Progenitor cell of endocrine pancreas (in vitro differentiated cells): ENCODE measurements at regions not wholly inside any gene's neighbourhood (a gene's known extent, or its start where the extent isn't known, plus 50 kb on each side); places are given as distances from the start of the nearest gene placed in this dataset.

ENCODE experiments used
- DNase-seq: peaks from one replicate; pipeline ENCODE4 v3.0.0; 2021; ENCODE audit warnings: low spot score; ENCODE audit not compliant: unreplicated experiment
- H3K27ac Mint-ChIP-seq: 2 replicates; pipeline ENCODE4 v1.8.0; 2021; ENCODE audit warnings: mild to moderate bottlenecking, moderate library complexity, mixed read lengths
- H3K27me3 Mint-ChIP-seq: 2 replicates; pipeline ENCODE4 v1.8.0; 2021; ENCODE audit warnings: mixed read lengths
- H3K36me3 Mint-ChIP-seq: 2 replicates; pipeline ENCODE4 v1.8.0; 2022; ENCODE audit warnings: mixed read lengths; ENCODE audit not compliant: insufficient read depth
- H3K4me1 Mint-ChIP-seq: 2 replicates; pipeline ENCODE4 v1.8.0; 2021; ENCODE audit warnings: low read depth, mixed read lengths
- H3K4me3 Mint-ChIP-seq: 2 replicates; pipeline ENCODE4 v1.8.0; 2021; ENCODE audit warnings: low read depth, mild to moderate bottlenecking, moderate library complexity, mixed read lengths
- H3K9me3 Mint-ChIP-seq: 2 replicates; pipeline ENCODE4 v1.8.0; 2021; ENCODE audit warnings: low read depth, mixed read lengths
- CTCF ChIP-seq: fragments of 200-600 bp; sonication (generic); IDR thresholded peaks from one replicate; pipeline ENCODE4 v1.5.0; 2021; ENCODE audit warnings: antibody characterized with exemption, mild to moderate bottlenecking; ENCODE audit not compliant: unreplicated experiment

- peaks cover 13% of the 10 kb centered on the region for H3K27me3 Mint-ChIP-seq
- H3K4me3 Mint-ChIP-seq: no peak overlapping the region
- H3K9me3 Mint-ChIP-seq: no peaks in the 10 kb centered on the region
- no peak for DNase-seq
- no peak overlapping the region for H3K27ac Mint-ChIP-seq
- no peak for TF ChIP-seq CTCF
- H3K4me1 Mint-ChIP-seq: peaks cover 46% of the 10 kb centered on the region
- no peaks in the 10 kb centered on the region for H3K36me3 Mint-ChIP-seq
Observed at GRCh38 chr10:29837586-29837985, 202.8 kb upstream of the SVIL start.

GRCh38 chr10:29836396-29836795, 201.6 kb upstream of the SVIL start:
- no peak overlapping the region for H3K4me3 Mint-ChIP-seq
- peaks cover 2% of the 10 kb centered on the region for H3K9me3 Mint-ChIP-seq
- peaks cover 36% of the 10 kb centered on the region for H3K4me1 Mint-ChIP-seq
- peaks cover 13% of the 10 kb centered on the region for H3K27me3 Mint-ChIP-seq
- H3K36me3 Mint-ChIP-seq: no peaks in the 10 kb centered on the region
- DNase-seq: no peak
- H3K27ac Mint-ChIP-seq: no peak overlapping the region
- no peak for TF ChIP-seq CTCF

- no peak for TF ChIP-seq CTCF
- no peak overlapping the region for H3K27ac Mint-ChIP-seq
- peaks cover 13% of the 10 kb centered on the region for H3K27me3 Mint-ChIP-seq
- H3K9me3 Mint-ChIP-seq: peaks cover 4% of the 10 kb centered on the region
- no peak overlapping the region for H3K4me3 Mint-ChIP-seq
- peaks cover 27% of the 10 kb centered on the region for H3K4me1 Mint-ChIP-seq
- H3K36me3 Mint-ChIP-seq: no peaks in the 10 kb centered on the region
- no peak for DNase-seq
Observed at GRCh38 chr10:29835055-29835454, 200.3 kb upstream of the SVIL start.

- peaks cover 4% of the 10 kb centered on the region for H3K9me3 Mint-ChIP-seq
- H3K36me3 Mint-ChIP-seq: no peaks in the 10 kb centered on the region
- no peak overlapping the region for H3K27ac Mint-ChIP-seq
- no peak for TF ChIP-seq CTCF
- H3K4me1 Mint-ChIP-seq: peaks cover 9% of the 10 kb centered on the region
- no peak overlapping the region for H3K4me3 Mint-ChIP-seq
- DNase-seq: no peak
- H3K27me3 Mint-ChIP-seq: peaks cover 24% of the 10 kb centered on the region
Observed at GRCh38 chr10:29830531-29831512, 196.1 kb upstream of the SVIL start.

GRCh38 chr10:29829776-29830175, 195.0 kb upstream of the SVIL start:
- DNase-seq: no peak
- peaks cover 25% of the 10 kb centered on the region for H3K27me3 Mint-ChIP-seq
- peaks cover 4% of the 10 kb centered on the region for H3K9me3 Mint-ChIP-seq
- no peak overlapping the region for H3K4me3 Mint-ChIP-seq
- TF ChIP-seq CTCF: no peak
- peaks cover 6% of the 10 kb centered on the region for H3K4me1 Mint-ChIP-seq
- no peak overlapping the region for H3K27ac Mint-ChIP-seq
- no peaks in the 10 kb centered on the region for H3K36me3 Mint-ChIP-seq
